SK-N-SH (cell line): ENCODE measurements at regions not wholly inside any gene's neighbourhood (a gene's known extent, or its start where the extent isn't known, plus 50 kb on each side); places are given as distances from the start of the nearest gene placed in this dataset.

ENCODE experiments used
- CTCF ChIA-PET: fragments of 300-600, 350-600 bp; formaldehyde crosslinking; extraction: SDS; loops from one replicate; lab custom pipeline; 2021; lab: Yijun Ruan, JAX
- POLR2A ChIA-PET: fragments of 350-600 bp; sonication (Branson Sonifier 250); formaldehyde crosslinking; extraction: SDS; loops from one replicate; lab custom pipeline; 2020; ENCODE audit warnings: antibody characterized with exemption, inconsistent platforms; lab: Yijun Ruan, JAX
- DNase-seq: peaks from one replicate; pipeline ENCODE4 v3.0.0; 2012
- H2AFZ ChIP-seq: fragments of 200-600 bp; sonication (generic); 2 replicates; pipeline ENCODE4 v1.8.1; 2016; ENCODE audit warnings: antibody characterized with exemption, mild to moderate bottlenecking, low read depth
- H3F3A ChIP-seq: fragments of 200-600 bp; sonication (generic); replicated peaks from 2 replicates; pipeline ENCODE3; 2016; ENCODE audit warnings: antibody characterized with exemption, mild to moderate bottlenecking; ENCODE audit not compliant: insufficient read depth
- H3K27ac ChIP-seq, 2 experiments: fragments of 200-500 bp in 1 of 2; fragments of 200-600 bp in 1 of 2; sonication (Bioruptor generic) in 1 of 2; sonication (generic), shearing (Covaris generic) in 1 of 2; 2 replicates each; pipeline versions ENCODE4 v1.5.1 to v1.6.1; 2014 to 2016; ENCODE audit warnings: low read depth in 2 of 2, inconsistent platforms in 1 of 2, low read length in 1 of 2, mild to moderate bottlenecking in 1 of 2, mixed read lengths in 1 of 2
- H3K27me3 ChIP-seq: fragments of 200-600 bp; sonication (generic), shearing (Covaris generic); 2 replicates; pipeline ENCODE4 v1.6.1; 2016; ENCODE audit warnings: mixed run types; ENCODE audit not compliant: insufficient read depth
- H3K36me3 ChIP-seq, 2 experiments: fragments of 200-500 bp in 1 of 2; fragments of 200-600 bp in 1 of 2; sonication (Bioruptor generic) in 1 of 2; sonication (generic) in 1 of 2; replicated peaks in 1 of 2; 2 replicates each; pipeline versions ENCODE3 to v1.5.1; 2014 to 2016; ENCODE audit warnings: low read length in 1 of 2, mild to moderate bottlenecking in 1 of 2; ENCODE audit not compliant: insufficient read depth in 2 of 2, control insufficient read depth in 1 of 2
- H3K4me1 ChIP-seq, 2 experiments: fragments of 200-500 bp in 1 of 2; fragments of 200-600 bp in 1 of 2; sonication (Bioruptor generic) in 1 of 2; sonication (generic), shearing (Covaris generic) in 1 of 2; 2 replicates each; pipeline versions ENCODE4 v1.5.1 to v1.6.1; 2014 to 2016; ENCODE audit warnings: low read depth in 1 of 2, low read length in 1 of 2, mixed run types in 1 of 2; ENCODE audit not compliant: insufficient read depth in 2 of 2, control insufficient read depth in 1 of 2
- H3K4me2 ChIP-seq: fragments of 200-600 bp; sonication (generic), shearing (Covaris generic); 2 replicates; pipeline ENCODE4 v1.6.1; 2017; ENCODE audit warnings: mixed run types
- H3K4me3 ChIP-seq, 2 experiments: fragments of 200-500 bp in 1 of 2; fragments of 200-600 bp in 1 of 2; sonication (Bioruptor generic) in 1 of 2; sonication (generic), shearing (Covaris generic) in 1 of 2; 2 replicates each; pipeline versions ENCODE4 v1.5.1 to v1.8.1; 2014 to 2016; ENCODE audit warnings: low read depth in 2 of 2, inconsistent platforms in 1 of 2, low read length in 1 of 2, mild to moderate bottlenecking in 1 of 2, mixed read lengths in 1 of 2, moderate library complexity in 1 of 2
- H3K79me2 ChIP-seq: fragments of 200-600 bp; sonication (generic); 2 replicates; pipeline ENCODE4 v1.8.1; 2017; ENCODE audit warnings: mild to moderate bottlenecking; ENCODE audit not compliant: insufficient read depth
- H3K9ac ChIP-seq: fragments of 200-600 bp; sonication (generic); 2 replicates; pipeline ENCODE4 v1.6.1; 2017; ENCODE audit warnings: mixed run types
- H3K9me2 ChIP-seq: fragments of 200-600 bp; sonication (generic); 2 replicates; pipeline ENCODE4 v1.6.1; 2017; ENCODE audit warnings: mixed run types
- H3K9me3 ChIP-seq: fragments of 200-600 bp; sonication (generic); 2 replicates; pipeline ENCODE4 v1.6.1; 2017; ENCODE audit warnings: mixed run types, mild to moderate bottlenecking, moderate library complexity
- H4K20me1 ChIP-seq: fragments of 200-600 bp; sonication (generic); 2 replicates; pipeline ENCODE4 v1.6.1; 2017; ENCODE audit warnings: mild to moderate bottlenecking, mixed run types; ENCODE audit not compliant: insufficient read depth
- CTCF ChIP-seq: fragments of 200-600 bp; sonication (generic); IDR thresholded peaks from 2 replicates; pipeline ENCODE4 v1.6.1; 2017; ENCODE audit warnings: antibody characterized with exemption, mild to moderate bottlenecking, moderate library complexity
- ELF1 ChIP-seq: IDR thresholded peaks from 2 replicates; pipeline ENCODE4 v1.4.0; 2012
- EP300 ChIP-seq, 2 experiments: IDR thresholded peaks; 2 replicates each; pipeline versions ENCODE4 v1.4.0 to v1.6.1; 2012; ENCODE audit warnings: borderline replicate concordance in 1 of 2, low read depth in 1 of 2, low read length in 1 of 2
- EZH2phosphoT487 ChIP-seq: fragments of 200-600 bp; sonication (generic); IDR thresholded peaks from 2 replicates; pipeline ENCODE4 v1.6.1; 2017; ENCODE audit warnings: low read depth, mixed run types, mild to moderate bottlenecking, antibody characterized with exemption, moderate library complexity, borderline replicate concordance
- FOSL2 ChIP-seq: IDR thresholded peaks from 2 replicates; pipeline ENCODE4 v1.4.0; 2012; ENCODE audit warnings: low read depth, mild to moderate bottlenecking, moderate library complexity, borderline replicate concordance
- FOXM1 ChIP-seq: IDR thresholded peaks from 2 replicates; pipeline ENCODE4 v1.4.0; 2012; ENCODE audit warnings: low read depth, mild to moderate bottlenecking
- IRF3 ChIP-seq: fragments of 150-350 bp; IDR thresholded peaks from 2 replicates; pipeline ENCODE4 v1.6.1; 2016; ENCODE audit warnings: mild to moderate bottlenecking, low read depth, low read length
- MEF2A ChIP-seq: IDR thresholded peaks from 2 replicates; pipeline ENCODE4 v1.4.0; 2012; ENCODE audit warnings: low read depth, borderline replicate concordance
- MXI1 ChIP-seq: IDR thresholded peaks from 2 replicates; pipeline ENCODE4 v1.6.1; 2012; ENCODE audit warnings: mild to moderate bottlenecking, low read depth, low read length, improper control_type of control experiment
- NFIC ChIP-seq: IDR thresholded peaks from 2 replicates; pipeline ENCODE4 v1.4.0; 2012; ENCODE audit warnings: borderline replicate concordance
- POLR2AphosphoS5 ChIP-seq: IDR thresholded peaks from 2 replicates; pipeline ENCODE4 v1.6.1; 2012; ENCODE audit warnings: low read depth, low read length
- RAD21 ChIP-seq: IDR thresholded peaks from 2 replicates; pipeline ENCODE4 v1.6.1; 2012; ENCODE audit warnings: mild to moderate bottlenecking, low read length
- RCOR1 ChIP-seq: fragments of 150-350 bp; IDR thresholded peaks from 2 replicates; pipeline ENCODE4 v1.6.1; 2017; ENCODE audit warnings: antibody characterized with exemption, low read length
- RXRA ChIP-seq: IDR thresholded peaks from 2 replicates; pipeline ENCODE4 v1.4.0; 2012; ENCODE audit warnings: low read depth, mild to moderate bottlenecking, borderline replicate concordance
- SIN3A ChIP-seq: IDR thresholded peaks from 2 replicates; pipeline ENCODE4 v1.6.1; 2012; ENCODE audit warnings: low read depth, mild to moderate bottlenecking, low read length, moderate library complexity, borderline replicate concordance
- TAF1 ChIP-seq: IDR thresholded peaks from 2 replicates; pipeline ENCODE4 v1.6.1; 2012; ENCODE audit warnings: low read depth, mild to moderate bottlenecking, low read length, moderate library complexity, borderline replicate concordance
- TEAD4 ChIP-seq: IDR thresholded peaks from 2 replicates; pipeline ENCODE4 v1.4.0; 2012; ENCODE audit warnings: mild to moderate bottlenecking, borderline replicate concordance; ENCODE audit not compliant: insufficient read depth
- USF2 ChIP-seq: fragments of 150-350 bp; IDR thresholded peaks from 2 replicates; pipeline ENCODE4 v1.6.1; 2017; ENCODE audit warnings: antibody characterized with exemption, low read length, low read depth, borderline replicate concordance
- WGBS: methylation state at CpG from one replicate; pipeline ENCODE4 v1.1.6; 2017; ENCODE audit warnings: low lambda C conversion rate; 5-methylcytosine and 5-hydroxymethylcytosine counted together
- TF ChIP-seq, protein P1 (sequence below): IDR thresholded peaks from 2 replicates; pipeline ENCODE4; 2012
- TF ChIP-seq, protein P2 (sequence below): IDR thresholded peaks from 2 replicates; pipeline ENCODE4 v1.4.0; 2012; ENCODE audit warnings: low read depth

GRCh38 chr6:76553256-76553655, 480.8 kb upstream of the IMPG1 start:
- Histone ChIP-seq H3K27ac (no peak overlapping the region), H3K79me2 (no peaks in the 10 kb centered on the region), H3K4me1 (no peaks in the 10 kb centered on the region), H3K27me3 (no peaks in the 10 kb centered on the region; the same call in 1 of the 2 replicates), H3F3A (no peaks in the 10 kb centered on the region), H3K4me2 (no peak overlapping the region), H4K20me1 (no peaks in the 10 kb centered on the region), H3K4me3 (no peak overlapping the region), H2AFZ (no peak overlapping the region), H3K9ac (no peak overlapping the region), H3K36me3 (no peaks in the 10 kb centered on the region), H3K9me3 (no peaks in the 10 kb centered on the region), H3K9me2 (no peaks in the 10 kb centered on the region)
- no peak for DNase-seq
- TF ChIP-seq FOSL2 (no peak), MEF2A (no peak), TAF1 (no peak), POLR2AphosphoS5 (no peak), TEAD4 (no peak), CTCF (no peak), IRF3 (no peak)
- TF ChIP-seq, protein P1, sequence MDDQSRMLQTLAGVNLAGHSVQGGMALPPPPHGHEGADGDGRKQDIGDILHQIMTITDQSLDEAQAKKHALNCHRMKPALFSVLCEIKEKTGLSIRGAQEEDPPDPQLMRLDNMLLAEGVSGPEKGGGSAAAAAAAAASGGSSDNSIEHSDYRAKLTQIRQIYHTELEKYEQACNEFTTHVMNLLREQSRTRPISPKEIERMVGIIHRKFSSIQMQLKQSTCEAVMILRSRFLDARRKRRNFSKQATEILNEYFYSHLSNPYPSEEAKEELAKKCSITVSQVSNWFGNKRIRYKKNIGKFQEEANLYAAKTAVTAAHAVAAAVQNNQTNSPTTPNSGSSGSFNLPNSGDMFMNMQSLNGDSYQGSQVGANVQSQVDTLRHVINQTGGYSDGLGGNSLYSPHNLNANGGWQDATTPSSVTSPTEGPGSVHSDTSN, result no peak
- ChIA-PET CTCF (no interaction called here), POLR2A (no interaction called here)

DNA sequence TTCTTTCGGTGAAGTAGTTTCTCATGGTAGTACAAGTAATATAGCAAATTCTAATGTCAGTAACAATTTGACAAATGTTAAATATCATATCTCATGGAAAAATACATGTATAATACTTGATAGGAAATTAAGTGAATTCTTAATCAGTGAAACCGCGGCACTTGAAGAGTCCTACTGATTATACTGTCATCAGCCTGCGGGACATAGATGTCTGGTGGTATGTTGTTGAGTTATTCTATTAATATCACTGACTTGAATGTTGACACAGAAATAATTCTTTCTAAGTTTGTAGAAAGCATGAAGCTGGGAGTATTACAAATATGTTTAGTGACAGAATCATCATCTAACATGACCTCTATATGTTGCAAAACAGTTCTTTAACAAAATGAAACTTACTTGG, 479.8 kb upstream of the IMPG1 start:
- ChIA-PET POLR2A (no interaction called here), CTCF (no interaction called here)
- no peak overlapping the region for H3K4me2 ChIP-seq
- H3K9ac ChIP-seq, result no peak overlapping the region
- H4K20me1 ChIP-seq, result no peaks in the 10 kb centered on the region
- no peaks in the 10 kb centered on the region for H3K36me3 ChIP-seq
- no peak overlapping the region for H3K4me3 ChIP-seq
- no peaks in the 10 kb centered on the region; the same call in 1 of the 2 replicates for H3K27me3 ChIP-seq
- no peak overlapping the region for H2AFZ ChIP-seq
- H3K79me2 ChIP-seq, result no peaks in the 10 kb centered on the region
- H3K9me2 ChIP-seq, result no peaks in the 10 kb centered on the region
- no peak overlapping the region for H3K27ac ChIP-seq
- no peaks in the 10 kb centered on the region for H3K4me1 ChIP-seq
- no peaks in the 10 kb centered on the region for H3K9me3 ChIP-seq
- H3F3A ChIP-seq, result no peaks in the 10 kb centered on the region
- WGBS, result 38% methylated on average over 4 of the region's 4 CpGs
- DNase-seq, result no peak
- no peak for TF ChIP-seq RCOR1
- TF ChIP-seq USF2, result no peak
- no peak for TF ChIP-seq SIN3A
- TF ChIP-seq EP300 (IDR thresholded peaks at IDR 0.05; ENCODE audit: borderline replicate concordance in 1 of 2, low read depth in 1 of 2, low read length in 1 of 2), result no peak
- TF ChIP-seq, protein P1, result no peak
- TF ChIP-seq TAF1, result no peak
- no peak for TF ChIP-seq RAD21
- TF ChIP-seq RXRA, result no peak
- TF ChIP-seq NFIC, result no peak
- no peak for TF ChIP-seq MXI1
- no peak for TF ChIP-seq IRF3
- no peak for TF ChIP-seq ELF1
- TF ChIP-seq, protein P2, sequence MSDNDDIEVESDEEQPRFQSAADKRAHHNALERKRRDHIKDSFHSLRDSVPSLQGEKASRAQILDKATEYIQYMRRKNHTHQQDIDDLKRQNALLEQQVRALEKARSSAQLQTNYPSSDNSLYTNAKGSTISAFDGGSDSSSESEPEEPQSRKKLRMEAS, result no peak
- no peak for TF ChIP-seq EZH2phosphoT487
- TF ChIP-seq FOXM1, result no peak
